ENCODE measurements at regions not wholly inside any gene's neighbourhood (a gene's known extent, or its start where the extent isn't known, plus 50 kb on each side); places are given as distances from the start of the nearest gene placed in this dataset.

DNA sequence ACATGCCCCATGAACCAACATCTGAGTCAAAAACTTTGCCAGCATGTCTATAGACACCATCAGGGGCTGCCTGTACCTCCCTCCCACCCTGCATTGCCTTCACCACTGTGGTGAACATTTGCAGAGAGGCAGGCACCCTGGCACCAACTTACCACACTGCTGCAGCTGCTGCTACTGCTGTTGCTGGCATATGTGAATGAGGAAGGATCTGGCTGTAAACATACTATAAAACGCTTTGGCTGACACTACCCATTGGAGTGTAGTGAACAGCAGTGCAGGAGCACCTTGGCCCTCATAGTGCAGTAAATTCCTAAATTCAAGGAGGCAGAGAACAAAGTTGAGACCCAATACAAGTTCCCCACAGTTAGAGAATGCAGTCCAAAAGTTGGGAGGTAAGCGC lies 90.6 kb upstream of the SPIN4 start:
- no peak for DNase-seq
- no TSS peak for BruUV-seq (replicated peaks)

DNA sequence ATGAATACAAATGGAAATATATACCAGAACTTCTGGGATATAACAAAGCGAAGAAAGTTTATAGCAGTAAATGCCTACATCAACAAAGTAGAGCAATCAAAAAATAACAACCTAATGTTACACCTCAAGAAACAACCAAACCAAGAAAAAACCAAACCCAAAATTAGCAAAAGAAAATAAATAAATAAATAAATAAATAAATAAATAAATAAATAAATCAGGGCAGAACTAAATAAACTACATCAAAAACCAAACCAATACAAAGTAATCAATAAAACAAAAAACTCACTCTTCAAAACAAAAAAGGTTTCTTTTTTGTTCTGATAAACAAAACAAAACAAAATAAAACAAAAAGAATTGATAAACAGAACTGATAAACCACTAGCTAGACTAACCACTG lies 88.4 kb upstream of the SPIN4 start:
- no peak for DNase-seq

More for the DNA sequence above, 90.6 kb upstream of the SPIN4 start:
- ChIA-PET POLR2A (ENCODE audit: unreplicated experiment) (no interaction called here), CTCF (no interaction called here)
- intact Hi-C loops (cut with micrococcal nuclease; ENCODE audit: unreplicated experiment), result no loop called here
- no peaks in the 10 kb centered on the region for H3K36me3 ChIP-seq (ENCODE audit: low read depth)
- TF ChIP-seq EZH2 (IDR thresholded peaks at IDR 0.05; ENCODE audit: low read depth), result no peak
- TF ChIP-seq, protein P1, sequence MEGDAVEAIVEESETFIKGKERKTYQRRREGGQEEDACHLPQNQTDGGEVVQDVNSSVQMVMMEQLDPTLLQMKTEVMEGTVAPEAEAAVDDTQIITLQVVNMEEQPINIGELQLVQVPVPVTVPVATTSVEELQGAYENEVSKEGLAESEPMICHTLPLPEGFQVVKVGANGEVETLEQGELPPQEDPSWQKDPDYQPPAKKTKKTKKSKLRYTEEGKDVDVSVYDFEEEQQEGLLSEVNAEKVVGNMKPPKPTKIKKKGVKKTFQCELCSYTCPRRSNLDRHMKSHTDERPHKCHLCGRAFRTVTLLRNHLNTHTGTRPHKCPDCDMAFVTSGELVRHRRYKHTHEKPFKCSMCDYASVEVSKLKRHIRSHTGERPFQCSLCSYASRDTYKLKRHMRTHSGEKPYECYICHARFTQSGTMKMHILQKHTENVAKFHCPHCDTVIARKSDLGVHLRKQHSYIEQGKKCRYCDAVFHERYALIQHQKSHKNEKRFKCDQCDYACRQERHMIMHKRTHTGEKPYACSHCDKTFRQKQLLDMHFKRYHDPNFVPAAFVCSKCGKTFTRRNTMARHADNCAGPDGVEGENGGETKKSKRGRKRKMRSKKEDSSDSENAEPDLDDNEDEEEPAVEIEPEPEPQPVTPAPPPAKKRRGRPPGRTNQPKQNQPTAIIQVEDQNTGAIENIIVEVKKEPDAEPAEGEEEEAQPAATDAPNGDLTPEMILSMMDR (conservative IDR thresholded peaks at IDR 0.05), result no peak
- no peaks in the 10 kb centered on the region for H3F3A ChIP-seq (ENCODE audit: insufficient read depth, low read depth)
- H3K27ac ChIP-seq, result no peak overlapping the region
- H3K4me2 ChIP-seq, result no peak overlapping the region
- H3K4me3 ChIP-seq, result no peak overlapping the region
- H4K20me1 ChIP-seq (ENCODE audit: insufficient read depth), result no peaks in the 10 kb centered on the region
- H3K9me3 ChIP-seq (ENCODE audit: insufficient read depth, low read depth), result no peaks in the 10 kb centered on the region
- no peaks in the 10 kb centered on the region for H3K79me2 ChIP-seq (ENCODE audit: low read depth)
- no peaks in the 10 kb centered on the region for H3K9me2 ChIP-seq (ENCODE audit: insufficient read depth)
- H3K27me3 ChIP-seq (ENCODE audit: insufficient read depth, low read depth), result no peaks in the 10 kb centered on the region
- no peak overlapping the region for H2AFZ ChIP-seq
- no peaks in the 10 kb centered on the region for H3K4me1 ChIP-seq (replicated peaks; ENCODE audit: insufficient read depth)

DNA sequence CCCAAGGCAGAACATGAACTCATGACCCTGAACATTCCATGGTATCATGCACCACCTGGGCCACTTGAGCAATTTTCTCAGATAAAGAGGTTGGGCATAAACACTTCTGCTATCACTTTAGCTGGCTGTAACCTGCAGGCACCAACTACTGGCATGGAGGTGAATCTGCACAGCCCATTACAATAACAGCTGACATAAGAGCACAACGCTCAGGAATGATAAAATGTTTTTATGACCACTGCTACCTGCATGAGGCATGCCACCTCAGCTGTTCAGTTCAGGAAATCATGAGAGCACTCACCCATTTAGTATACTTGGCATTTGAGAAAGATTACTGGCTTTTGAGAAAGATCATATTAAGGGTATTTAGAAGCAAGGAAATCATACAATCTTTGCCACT lies 85.7 kb upstream of the SPIN4 start:
- no peak overlapping the region for H3K4me3 ChIP-seq
- no peaks in the 10 kb centered on the region for H3K9me3 ChIP-seq (ENCODE audit: insufficient read depth, low read depth)
- no peak overlapping the region for H3K4me2 ChIP-seq
- ChIA-PET POLR2A (ENCODE audit: unreplicated experiment) (no interaction called here), CTCF (no interaction called here)
- no peaks in the 10 kb centered on the region for H3K9me2 ChIP-seq (ENCODE audit: insufficient read depth)
- intact Hi-C loops (cut with micrococcal nuclease; ENCODE audit: unreplicated experiment), result no loop called here
- TF ChIP-seq EZH2 (IDR thresholded peaks at IDR 0.05; ENCODE audit: low read depth), result no peak
- TF ChIP-seq, protein P1 (conservative IDR thresholded peaks at IDR 0.05), result no peak
- H3K36me3 ChIP-seq (ENCODE audit: low read depth), result no peaks in the 10 kb centered on the region
- no peaks in the 10 kb centered on the region for H4K20me1 ChIP-seq (ENCODE audit: insufficient read depth)
- no TSS peak for BruUV-seq (replicated peaks)
- peaks cover 31% of the 10 kb centered on the region for H3K4me1 ChIP-seq (replicated peaks; ENCODE audit: insufficient read depth)
- peaks cover 11% of the 10 kb centered on the region; the same call in 1 of the 2 replicates for H3F3A ChIP-seq (ENCODE audit: insufficient read depth, low read depth)
- no peak overlapping the region for H2AFZ ChIP-seq
- no peak for DNase-seq
- no peaks in the 10 kb centered on the region for H3K27me3 ChIP-seq (ENCODE audit: insufficient read depth, low read depth)
- no peak overlapping the region for H3K27ac ChIP-seq
- H3K79me2 ChIP-seq (ENCODE audit: low read depth), result no peaks in the 10 kb centered on the region; the same call in 1 of the 2 replicates

More for the DNA sequence above, 88.4 kb upstream of the SPIN4 start:
- Histone ChIP-seq H3F3A (ENCODE audit: insufficient read depth, low read depth) (no peaks in the 10 kb centered on the region), H3K4me3 (no peak overlapping the region), H4K20me1 (ENCODE audit: insufficient read depth) (no peaks in the 10 kb centered on the region), H3K27ac (no peak overlapping the region), H3K9me2 (ENCODE audit: insufficient read depth) (no peaks in the 10 kb centered on the region), H3K4me2 (no peak overlapping the region), H3K9me3 (ENCODE audit: insufficient read depth, low read depth) (no peaks in the 10 kb centered on the region), H3K79me2 (ENCODE audit: low read depth) (no peaks in the 10 kb centered on the region), H3K4me1 (replicated peaks; ENCODE audit: insufficient read depth) (peaks cover 10% of the 10 kb centered on the region), H2AFZ (no peak overlapping the region), H3K36me3 (ENCODE audit: low read depth) (no peaks in the 10 kb centered on the region), H3K27me3 (ENCODE audit: insufficient read depth, low read depth) (no peaks in the 10 kb centered on the region)
- ChIA-PET POLR2A (ENCODE audit: unreplicated experiment) (no interaction called here), CTCF (no interaction called here)
- BruUV-seq (replicated peaks), result no TSS peak
- TF ChIP-seq, protein P1 (conservative IDR thresholded peaks at IDR 0.05), result no peak
- no peak for TF ChIP-seq EZH2 (IDR thresholded peaks at IDR 0.05; ENCODE audit: low read depth)
- intact Hi-C loops (cut with micrococcal nuclease; ENCODE audit: unreplicated experiment), result no loop called here

Measured in PC-9 (cell line).